GM19467 (cell line): ENCODE measurements at regions not wholly inside any gene's neighbourhood (a gene's known extent, or its start where the extent isn't known, plus 50 kb on each side); places are given as distances from the start of the nearest gene placed in this dataset.

Source experiments
- ATAC-seq: cut with Tn5 transposase; IDR thresholded peaks from one replicate; pipeline ENCODE4 v1.9.1; 2021; ENCODE audit warnings: mild to moderate bottlenecking, moderate library complexity; ENCODE audit not compliant: unreplicated experiment

DNA sequence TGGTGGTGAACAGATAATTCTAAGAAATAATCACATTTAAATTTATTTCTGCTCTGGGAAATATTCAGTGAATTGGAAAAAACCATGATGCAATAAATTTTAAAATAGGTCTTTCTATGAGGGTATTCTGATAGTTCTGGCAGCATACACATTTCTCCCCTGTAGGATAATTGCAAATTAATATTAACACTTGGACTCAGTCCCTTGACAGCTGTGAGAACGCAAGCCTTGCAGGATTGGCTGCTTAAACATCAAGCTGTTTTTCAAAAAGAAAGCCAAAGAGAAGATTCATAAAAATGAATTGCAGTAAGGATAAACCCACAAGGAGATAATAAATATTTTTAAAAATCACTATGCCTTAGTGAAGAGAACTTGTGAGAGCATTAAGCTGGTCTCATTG, 180.0 kb downstream of the MTRR start:
- ATAC-seq: no peak

DNA sequence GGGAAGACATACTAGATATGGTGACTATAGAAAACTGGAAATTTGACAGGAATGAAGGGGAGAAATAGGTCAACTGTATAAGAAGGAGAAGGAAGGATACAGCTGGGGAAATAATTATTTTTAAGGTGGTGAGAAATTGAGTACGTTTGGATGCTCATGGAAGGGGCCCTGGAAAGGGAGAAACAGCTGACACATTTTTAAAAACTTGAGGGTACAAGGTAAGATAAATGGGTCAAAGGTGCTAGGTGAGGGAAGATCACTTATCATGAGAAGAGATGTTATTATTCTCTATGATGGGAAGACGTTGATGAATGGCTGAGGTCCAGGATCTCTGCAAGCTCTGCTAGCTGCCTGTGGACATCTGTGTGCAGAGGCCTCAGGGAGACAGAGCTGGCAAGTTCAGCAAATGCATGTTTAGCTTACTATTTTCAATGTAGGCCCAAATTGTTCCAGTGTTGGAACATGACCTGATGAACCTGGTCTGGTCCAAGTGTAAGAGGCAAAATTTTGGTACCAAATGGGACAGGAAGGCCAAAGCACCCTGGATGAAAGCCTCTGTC, 181.7 kb downstream of the MTRR start:
- ATAC-seq: no peak

DNA sequence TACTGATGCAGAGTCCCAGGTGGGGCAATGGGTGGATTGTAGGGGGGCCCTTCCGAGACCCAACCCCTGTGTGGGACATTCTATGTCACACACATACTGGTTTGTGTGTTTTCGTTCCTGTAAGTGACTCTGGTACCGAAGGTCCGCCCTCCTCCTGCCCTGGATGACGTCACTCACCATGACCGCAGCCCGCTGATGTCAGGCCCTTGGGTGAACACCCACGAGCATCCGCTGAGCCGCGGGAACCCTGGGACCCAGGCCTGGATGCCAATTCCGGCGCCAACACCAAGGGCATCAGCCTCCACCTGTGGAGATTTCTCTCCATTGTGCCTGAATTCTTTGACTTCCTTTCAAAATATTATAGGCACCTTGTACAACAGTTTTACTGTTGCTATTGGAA, 184.3 kb downstream of the MTRR start:
- no peak for ATAC-seq

- no peak for ATAC-seq
These were observed 188.8 kb downstream of the MTRR start for GRCh38 chr5:8057769-8058168.

DNA sequence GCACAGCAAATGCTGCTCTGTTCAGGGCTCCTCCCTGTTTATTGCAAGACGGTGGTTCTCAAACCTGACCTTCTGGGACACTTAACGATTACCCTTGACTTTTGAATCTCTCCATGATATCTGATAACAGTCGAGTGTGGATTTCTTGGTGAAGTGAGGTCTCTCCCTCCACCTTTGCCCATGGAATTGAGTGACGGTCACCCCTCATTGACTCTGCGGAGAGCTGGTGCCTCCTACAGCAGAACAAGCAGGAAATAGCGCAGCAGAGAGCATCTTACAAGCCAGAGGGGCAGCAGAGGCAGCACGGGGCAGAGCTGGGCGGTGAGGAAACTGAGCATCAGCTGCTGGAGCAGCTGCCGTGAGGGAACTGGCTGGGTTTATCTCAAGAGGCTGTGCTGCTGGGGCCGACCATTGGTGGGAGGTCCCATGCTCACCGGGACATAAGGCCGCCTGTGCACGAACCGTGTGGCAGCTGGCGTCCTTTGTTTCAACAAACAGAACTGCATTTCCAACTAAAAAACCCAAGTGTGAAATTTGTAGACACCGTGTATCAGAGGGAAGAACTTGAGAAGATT, 189.8 kb downstream of the MTRR start:
- no peak for ATAC-seq

DNA sequence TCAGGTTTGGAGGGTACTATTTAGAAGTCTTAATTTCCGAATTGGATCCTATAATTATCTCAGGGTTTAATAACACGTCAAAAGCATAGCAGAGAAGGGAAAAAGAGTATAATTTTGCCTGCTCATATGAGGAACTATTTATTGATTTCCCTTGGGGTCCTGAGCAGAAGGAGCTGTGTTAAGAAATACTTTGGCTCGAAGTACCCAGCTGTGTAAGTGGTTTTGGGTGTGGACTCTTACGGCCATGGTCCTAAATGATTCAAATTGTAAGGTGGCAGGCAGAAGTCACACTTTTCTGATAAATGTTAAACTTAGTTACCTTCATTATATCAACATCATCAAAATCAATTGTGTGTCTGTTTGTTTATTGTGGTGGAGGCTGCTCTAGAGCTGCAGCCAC, 190.4 kb downstream of the MTRR start:
- no peak for ATAC-seq

DNA sequence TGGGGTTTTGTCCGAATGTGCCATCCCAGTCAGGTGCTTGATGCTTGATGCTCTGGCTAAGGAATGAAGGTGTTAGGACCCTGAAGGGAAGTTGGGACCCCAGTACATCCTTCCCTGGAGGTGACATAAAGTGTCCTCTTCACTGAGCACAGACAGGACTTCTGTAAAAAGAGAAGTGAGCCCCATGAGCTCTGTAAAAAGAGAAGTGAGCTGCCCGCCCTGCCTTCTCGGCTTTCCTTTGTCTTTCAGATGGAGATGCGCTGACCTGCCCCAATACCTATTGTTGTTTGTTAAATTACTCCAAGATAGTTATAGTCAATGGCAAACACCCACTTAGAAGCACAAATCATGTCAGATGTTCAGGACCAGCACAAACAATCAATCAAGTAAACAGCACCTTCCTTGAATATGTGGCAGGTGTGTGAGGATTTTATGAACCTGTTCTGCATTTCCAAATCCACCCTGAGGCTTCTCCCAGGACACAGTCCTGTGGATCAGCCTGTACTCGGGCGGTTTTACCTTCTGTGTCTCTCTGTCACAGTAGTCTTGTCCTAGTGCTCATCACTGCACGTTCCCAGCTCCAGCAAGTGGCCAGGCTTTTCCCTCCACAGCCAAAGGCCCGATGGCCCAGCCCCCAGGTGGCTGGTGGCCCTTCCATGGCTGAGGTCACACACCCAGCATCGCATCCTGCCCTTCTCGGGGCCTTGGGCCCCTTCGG, 191.4 kb downstream of the MTRR start:
- no peak for ATAC-seq

DNA sequence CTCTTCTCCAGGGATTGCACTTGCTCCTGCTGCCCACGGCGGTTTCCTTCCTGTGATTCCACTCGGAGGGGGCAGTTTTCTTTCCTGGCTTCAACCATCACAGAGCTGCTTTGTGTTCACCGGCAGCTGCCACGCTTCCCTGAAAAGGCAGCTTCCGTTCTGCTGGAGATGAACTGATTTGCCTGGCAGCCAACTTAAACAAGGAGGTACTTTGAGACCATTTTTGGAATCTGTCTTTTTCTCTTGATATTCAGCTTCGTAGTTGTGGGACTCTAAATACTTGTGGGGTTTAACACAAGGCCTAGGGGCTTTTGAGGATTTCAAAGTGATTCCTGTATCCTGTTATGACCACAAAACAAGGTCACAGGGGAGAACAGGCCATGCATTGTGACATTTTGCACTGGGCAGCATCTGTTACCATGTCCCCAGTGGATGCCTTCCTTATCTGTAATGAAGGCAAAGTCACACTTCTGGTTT, 192.0 kb downstream of the MTRR start:
- ATAC-seq: no peak

DNA sequence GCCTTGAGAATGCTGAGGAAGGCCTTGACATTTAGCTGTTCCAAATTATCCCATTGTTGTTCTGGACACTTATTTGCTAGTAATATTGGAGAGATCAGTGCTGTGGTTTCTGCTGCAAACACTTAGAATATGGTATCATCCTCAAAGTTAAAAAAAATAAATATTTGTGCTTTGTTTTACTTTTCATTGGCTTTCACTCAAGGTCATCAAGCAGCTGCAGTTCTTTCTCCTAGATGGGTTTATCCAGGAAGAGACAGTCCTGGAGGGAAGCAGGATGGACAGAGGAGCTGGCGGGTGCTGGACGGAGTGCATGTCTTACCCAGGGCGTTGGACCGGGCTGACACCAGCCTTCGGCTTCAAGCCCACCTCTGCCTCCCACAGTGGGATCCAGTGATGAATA, 193.6 kb downstream of the MTRR start:
- ATAC-seq: no peak

GRCh38 chr5:8068078-8068477, 199.1 kb downstream of the MTRR start:
- ATAC-seq: no peak

DNA sequence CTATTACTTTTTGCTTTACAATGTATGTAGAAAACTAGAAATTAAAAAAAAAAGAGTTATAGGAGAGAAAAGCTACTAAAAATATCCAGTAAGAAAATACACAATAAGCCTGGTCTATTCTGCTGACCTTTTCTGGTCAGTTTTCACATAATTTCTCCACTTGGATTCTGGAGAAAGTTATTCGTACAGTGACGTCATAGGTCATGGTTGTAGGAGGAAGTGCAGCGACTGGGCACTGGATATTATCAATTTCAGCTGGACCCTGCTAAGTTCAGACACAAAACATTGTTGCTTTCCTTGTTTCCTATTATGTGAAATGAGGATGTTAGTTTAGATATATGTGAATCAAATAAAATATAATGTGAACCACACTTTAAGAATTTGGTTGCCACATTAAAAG, 201.2 kb downstream of the MTRR start:
- ATAC-seq: no peak

GRCh38 chr5:8079056-8079455, 210.1 kb downstream of the MTRR start:
- no peak for ATAC-seq

DNA sequence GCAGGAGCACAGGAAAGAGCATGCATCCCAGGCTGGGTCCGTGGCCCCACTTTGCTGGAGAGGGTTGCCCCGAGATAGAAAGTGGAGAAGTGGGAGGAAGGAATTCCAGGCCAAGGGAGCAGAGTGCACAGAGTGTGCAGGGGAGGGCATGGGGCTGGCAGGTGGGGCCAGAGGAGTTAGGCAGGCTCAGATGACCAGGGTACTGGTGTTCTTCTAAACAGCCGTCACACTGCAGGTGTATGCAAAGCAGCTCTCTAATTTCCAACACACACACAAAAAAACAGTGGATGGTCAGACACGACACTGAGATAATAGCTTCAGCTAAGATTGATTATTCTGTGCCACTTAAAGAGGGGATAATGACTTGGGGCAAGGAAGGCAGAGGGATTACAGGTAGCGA, 212.2 kb downstream of the MTRR start:
- ATAC-seq: no peak

- ATAC-seq: no peak
These were observed 224.7 kb downstream of the MTRR start for GRCh38 chr5:8093669-8094068.

DNA sequence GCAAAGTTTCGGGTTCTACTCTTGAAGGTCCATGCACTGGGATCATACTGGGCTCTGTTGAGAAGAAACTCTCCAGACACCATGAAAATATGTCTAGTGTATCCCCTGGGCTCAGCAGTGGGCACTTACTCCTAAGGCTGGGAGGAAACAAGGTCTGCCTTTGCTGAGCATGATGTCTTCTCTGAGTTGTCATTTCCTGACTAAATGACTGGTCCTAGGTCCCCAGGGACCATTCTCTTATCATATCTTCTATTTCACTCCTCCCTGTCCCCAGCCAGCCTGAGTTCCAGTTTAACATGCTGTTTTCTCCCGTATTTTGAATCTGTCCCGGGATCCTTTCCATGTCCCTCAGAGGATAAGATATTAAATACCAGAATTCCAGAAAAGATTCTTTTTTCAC, 225.4 kb downstream of the MTRR start:
- no peak for ATAC-seq

GRCh38 chr5:8097146-8097545, 228.2 kb downstream of the MTRR start:
- no peak for ATAC-seq

GRCh38 chr5:8098081-8098480, 229.1 kb downstream of the MTRR start:
- no peak for ATAC-seq

- no peak for ATAC-seq
These were observed 233.8 kb downstream of the MTRR start for GRCh38 chr5:8102714-8103113.

GRCh38 chr5:8114597-8115266, 245.8 kb downstream of the MTRR start:
- no peak for ATAC-seq

- ATAC-seq: no peak
These were observed 254.6 kb downstream of the MTRR start for GRCh38 chr5:8123559-8123958.

GRCh38 chr5:8134609-8135008, 265.7 kb downstream of the MTRR start:
- ATAC-seq: no peak

GRCh38 chr5:8135742-8136141, 266.8 kb downstream of the MTRR start:
- ATAC-seq: no peak
